ENCODE measurements at regions not wholly inside any gene's neighbourhood (a gene's known extent, or its start where the extent isn't known, plus 50 kb on each side); places are given as distances from the start of the nearest gene placed in this dataset.

DNA sequence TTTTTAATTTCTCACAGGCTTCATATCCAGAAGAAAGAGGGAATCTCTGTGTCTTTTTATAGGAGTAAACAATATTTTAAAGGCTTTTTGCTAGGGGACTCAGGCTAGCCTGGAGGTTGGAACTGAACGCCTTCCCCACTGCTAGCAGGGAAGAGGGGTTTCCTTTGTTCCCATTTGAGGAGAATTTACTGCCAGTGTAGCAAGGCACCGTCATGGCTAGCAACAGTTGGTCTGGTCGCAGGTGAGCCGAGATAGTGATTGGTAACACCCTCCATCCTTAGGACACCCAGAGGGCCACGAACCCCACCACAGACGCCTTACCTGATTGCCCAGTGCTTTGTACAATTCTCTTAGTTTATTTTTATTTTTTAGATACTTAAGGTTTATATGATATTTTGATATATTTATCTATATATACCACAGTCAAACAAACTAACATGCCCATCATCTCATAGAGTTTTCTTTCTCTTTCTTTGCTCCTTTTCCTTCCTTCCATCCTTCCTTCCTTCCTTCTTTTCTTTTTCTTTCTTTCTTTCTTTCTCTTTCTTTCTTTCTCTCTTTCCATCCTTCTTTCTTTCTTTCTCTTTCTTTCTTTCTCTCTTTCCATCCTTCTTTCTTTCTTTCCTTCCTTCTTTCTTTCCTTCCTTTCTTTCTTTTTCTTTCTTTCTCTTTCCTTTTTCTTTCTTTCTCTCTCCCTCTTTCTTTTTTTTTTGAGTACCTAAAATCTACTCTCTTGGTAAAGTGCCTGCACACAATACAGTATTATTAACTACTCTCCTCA lies 219.0 kb upstream of the AKR1E2 start:
- TF ChIP-seq, protein P1, sequence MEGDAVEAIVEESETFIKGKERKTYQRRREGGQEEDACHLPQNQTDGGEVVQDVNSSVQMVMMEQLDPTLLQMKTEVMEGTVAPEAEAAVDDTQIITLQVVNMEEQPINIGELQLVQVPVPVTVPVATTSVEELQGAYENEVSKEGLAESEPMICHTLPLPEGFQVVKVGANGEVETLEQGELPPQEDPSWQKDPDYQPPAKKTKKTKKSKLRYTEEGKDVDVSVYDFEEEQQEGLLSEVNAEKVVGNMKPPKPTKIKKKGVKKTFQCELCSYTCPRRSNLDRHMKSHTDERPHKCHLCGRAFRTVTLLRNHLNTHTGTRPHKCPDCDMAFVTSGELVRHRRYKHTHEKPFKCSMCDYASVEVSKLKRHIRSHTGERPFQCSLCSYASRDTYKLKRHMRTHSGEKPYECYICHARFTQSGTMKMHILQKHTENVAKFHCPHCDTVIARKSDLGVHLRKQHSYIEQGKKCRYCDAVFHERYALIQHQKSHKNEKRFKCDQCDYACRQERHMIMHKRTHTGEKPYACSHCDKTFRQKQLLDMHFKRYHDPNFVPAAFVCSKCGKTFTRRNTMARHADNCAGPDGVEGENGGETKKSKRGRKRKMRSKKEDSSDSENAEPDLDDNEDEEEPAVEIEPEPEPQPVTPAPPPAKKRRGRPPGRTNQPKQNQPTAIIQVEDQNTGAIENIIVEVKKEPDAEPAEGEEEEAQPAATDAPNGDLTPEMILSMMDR (tag by site-specific recombination; IDR thresholded peaks at IDR 0.05): no peak
- TF ChIP-seq ZNF792 (tag by site-specific recombination; IDR thresholded peaks at IDR 0.05) (no peak), IKZF3 (tag by site-specific recombination; IDR thresholded peaks at IDR 0.05) (no peak)
- TF ChIP-seq, protein P2, sequence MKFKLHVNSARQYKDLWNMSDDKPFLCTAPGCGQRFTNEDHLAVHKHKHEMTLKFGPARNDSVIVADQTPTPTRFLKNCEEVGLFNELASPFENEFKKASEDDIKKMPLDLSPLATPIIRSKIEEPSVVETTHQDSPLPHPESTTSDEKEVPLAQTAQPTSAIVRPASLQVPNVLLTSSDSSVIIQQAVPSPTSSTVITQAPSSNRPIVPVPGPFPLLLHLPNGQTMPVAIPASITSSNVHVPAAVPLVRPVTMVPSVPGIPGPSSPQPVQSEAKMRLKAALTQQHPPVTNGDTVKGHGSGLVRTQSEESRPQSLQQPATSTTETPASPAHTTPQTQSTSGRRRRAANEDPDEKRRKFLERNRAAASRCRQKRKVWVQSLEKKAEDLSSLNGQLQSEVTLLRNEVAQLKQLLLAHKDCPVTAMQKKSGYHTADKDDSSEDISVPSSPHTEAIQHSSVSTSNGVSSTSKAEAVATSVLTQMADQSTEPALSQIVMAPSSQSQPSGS (tag by site-specific recombination; IDR thresholded peaks at IDR 0.05; ENCODE audit: low read depth): no peak
